Effector memory CD4-positive, alpha-beta T cell (primary cell): ENCODE measurements at regions not wholly inside any gene's neighbourhood (a gene's known extent, or its start where the extent isn't known, plus 50 kb on each side); places are given as distances from the start of the nearest gene placed in this dataset.
A peak's percentile ranks its signal among the peaks of the same experiment; 100 is the strongest.

ENCODE experiments used
- DNase-seq, 3 donors: peaks; one replicate each; pipeline ENCODE4 v3.0.0-alpha.2; 2020
- H3K27ac ChIP-seq: 2 replicates; pipeline ENCODE4 v1.7.0; 2013; ENCODE audit warnings: mild to moderate bottlenecking, low read length, moderate library complexity; ENCODE audit not compliant: insufficient read depth, poor library complexity, severe bottlenecking
- H3K27me3 ChIP-seq: replicated peaks from 2 replicates; pipeline ENCODE4 v1.7.0; 2013; ENCODE audit warnings: mild to moderate bottlenecking, low read length; ENCODE audit not compliant: insufficient read depth, control insufficient read depth, poor library complexity, severe bottlenecking
- H3K36me3 ChIP-seq: 2 replicates; pipeline ENCODE4 v1.7.0; 2013; ENCODE audit warnings: mild to moderate bottlenecking, low read length, moderate library complexity; ENCODE audit not compliant: control insufficient read depth, insufficient read depth
- H3K4me1 ChIP-seq: 2 replicates; pipeline ENCODE4 v1.7.0; 2013; ENCODE audit warnings: low read length, mild to moderate bottlenecking; ENCODE audit not compliant: control insufficient read depth, insufficient read depth, poor library complexity, severe bottlenecking
- H3K4me3 ChIP-seq: 2 replicates; pipeline ENCODE4 v1.7.0; 2013; ENCODE audit warnings: low read length, low read depth, mild to moderate bottlenecking; ENCODE audit not compliant: insufficient read depth, poor library complexity, severe bottlenecking
- H3K9me3 ChIP-seq: 2 replicates; pipeline ENCODE4 v1.7.0; 2013; ENCODE audit warnings: mild to moderate bottlenecking, low read length, moderate library complexity; ENCODE audit not compliant: control insufficient read depth

GRCh38 chr10:78297997-78298396 is 264.3 kb downstream of the RPS24 start:
- no peak overlapping the region for H3K27ac ChIP-seq
- H3K9me3 ChIP-seq = no peaks in the 10 kb centered on the region
- no peaks in the 10 kb centered on the region for H3K36me3 ChIP-seq
- no peaks in the 10 kb centered on the region for H3K27me3 ChIP-seq
- H3K4me1 ChIP-seq = peaks cover 8% of the 10 kb centered on the region
- no peak for DNase-seq
- no peak overlapping the region for H3K4me3 ChIP-seq

- Histone ChIP-seq H3K27me3 (no peaks in the 10 kb centered on the region), H3K9me3 (no peaks in the 10 kb centered on the region), H3K4me1 (peaks cover 8% of the 10 kb centered on the region), H3K4me3 (no peak overlapping the region), H3K27ac (no peak overlapping the region), H3K36me3 (no peaks in the 10 kb centered on the region)
- no peak for DNase-seq
Measured at GRCh38 chr10:78298835-78299234, 265.2 kb downstream of the RPS24 start.

GRCh38 chr10:78299851-78300468 is 266.3 kb downstream of the RPS24 start:
- Histone ChIP-seq H3K27ac (no peak overlapping the region), H3K27me3 (no peaks in the 10 kb centered on the region), H3K36me3 (no peaks in the 10 kb centered on the region), H3K4me1 (peaks cover 8% of the 10 kb centered on the region), H3K4me3 (no peak overlapping the region), H3K9me3 (no peaks in the 10 kb centered on the region)
- no peak for DNase-seq

- Histone ChIP-seq H3K27me3 (no peaks in the 10 kb centered on the region), H3K27ac (no peak overlapping the region), H3K4me1 (peaks cover 8% of the 10 kb centered on the region), H3K36me3 (no peaks in the 10 kb centered on the region), H3K9me3 (no peaks in the 10 kb centered on the region), H3K4me3 (no peak overlapping the region)
- no peak for DNase-seq
Measured at GRCh38 chr10:78300526-78300925, 266.9 kb downstream of the RPS24 start.

GRCh38 chr10:78301481-78301880 is 267.8 kb downstream of the RPS24 start:
- H3K4me3 ChIP-seq = no peak overlapping the region
- no peaks in the 10 kb centered on the region for H3K27me3 ChIP-seq
- H3K4me1 ChIP-seq = peaks cover 8% of the 10 kb centered on the region
- DNase-seq = no peak
- H3K27ac ChIP-seq = no peak overlapping the region
- H3K36me3 ChIP-seq = no peaks in the 10 kb centered on the region
- no peaks in the 10 kb centered on the region for H3K9me3 ChIP-seq

GRCh38 chr10:78301891-78302738 is 268.5 kb downstream of the RPS24 start:
- Histone ChIP-seq H3K27ac (peak overlapping the region; percentile 83), H3K4me1 (peaks cover 8% of the 10 kb centered on the region), H3K4me3 (peak overlapping the region; percentile 74), H3K9me3 (no peaks in the 10 kb centered on the region), H3K36me3 (no peaks in the 10 kb centered on the region), H3K27me3 (no peaks in the 10 kb centered on the region)
- no peak for DNase-seq

GRCh38 chr10:78302739-78302988 is 269.0 kb downstream of the RPS24 start:
- Histone ChIP-seq H3K36me3 (no peaks in the 10 kb centered on the region), H3K4me1 (peaks cover 8% of the 10 kb centered on the region), H3K27ac (peak overlapping the region; percentile 83), H3K9me3 (no peaks in the 10 kb centered on the region), H3K4me3 (peak overlapping the region; percentile 74), H3K27me3 (no peaks in the 10 kb centered on the region)
- DNase-seq = no peak

GRCh38 chr10:78302989-78303854 is 269.6 kb downstream of the RPS24 start:
- H3K4me1 ChIP-seq = peaks cover 8% of the 10 kb centered on the region

GRCh38 chr10:78304091-78305045 is 270.7 kb downstream of the RPS24 start:
- DNase-seq = no peak
- no peaks in the 10 kb centered on the region for H3K27me3 ChIP-seq

More at GRCh38 chr10:78302989-78303854, 269.6 kb downstream of the RPS24 start:
- no peaks in the 10 kb centered on the region for H3K27me3 ChIP-seq
- peak overlapping the region; percentile 83 for H3K27ac ChIP-seq
- H3K36me3 ChIP-seq = no peaks in the 10 kb centered on the region
- peak overlapping the region; percentile 74 for H3K4me3 ChIP-seq
- peak; percentile 93 for DNase-seq
- no peaks in the 10 kb centered on the region for H3K9me3 ChIP-seq

More at GRCh38 chr10:78304091-78305045, 270.7 kb downstream of the RPS24 start:
- Histone ChIP-seq H3K4me3 (no peak overlapping the region), H3K36me3 (no peaks in the 10 kb centered on the region), H3K9me3 (no peaks in the 10 kb centered on the region), H3K4me1 (peaks cover 8% of the 10 kb centered on the region), H3K27ac (no peak overlapping the region)
